ENCODE measurements at regions not wholly inside any gene's neighbourhood (a gene's known extent, or its start where the extent isn't known, plus 50 kb on each side); places are given as distances from the start of the nearest gene placed in this dataset.

GRCh38 chr2:176415937-176416499 is 146.8 kb downstream of the MTX2 start:
- Histone ChIP-seq H3K9me3 (ENCODE audit: control insufficient read depth, insufficient read depth, low read length) (no peaks in the 10 kb centered on the region), H3K27me3 (ENCODE audit: control insufficient read depth, insufficient read depth, low read length) (no peaks in the 10 kb centered on the region), H3K4me3 (ENCODE audit: low read depth, low read length) (no peak overlapping the region), H3K27ac (ENCODE audit: low read depth, low read length) (no peak overlapping the region)
- POLR2A ChIA-PET, result no interaction called here
- DNase-seq (ENCODE audit: low read depth, low spot score), result no peak
- CTCF ChIA-PET, result no interaction called here
- no peak for TF ChIP-seq CTCF (IDR thresholded peaks at IDR 0.05; ENCODE audit: low read depth, low read length)

- POLR2A ChIA-PET, result interaction anchor here (1.5 kb wide), 1 partner anchor 27 kb away, joined by 7 read pairs; no protein-coding TSS in a partner anchor
- CTCF ChIA-PET, result no interaction called here
- no peak for TF ChIP-seq CTCF (IDR thresholded peaks at IDR 0.05; ENCODE audit: low read depth, low read length)
- no peak for DNase-seq (ENCODE audit: low read depth, low spot score)
- Histone ChIP-seq H3K27me3 (ENCODE audit: control insufficient read depth, insufficient read depth, low read length) (no peaks in the 10 kb centered on the region), H3K27ac (ENCODE audit: low read depth, low read length) (peak overlapping the region; percentile 96), H3K9me3 (ENCODE audit: control insufficient read depth, insufficient read depth, low read length) (no peaks in the 10 kb centered on the region), H3K4me3 (ENCODE audit: low read depth, low read length) (no peak overlapping the region)
These were observed 149.5 kb downstream of the MTX2 start for GRCh38 chr2:176418768-176419167.

- H3K27ac ChIP-seq (ENCODE audit: low read depth, low read length), result peak overlapping the region; percentile 96
- no peaks in the 10 kb centered on the region for H3K27me3 ChIP-seq (ENCODE audit: control insufficient read depth, insufficient read depth, low read length)
- ChIA-PET POLR2A (interaction anchor here (1.5 kb wide), 1 partner anchor 27 kb away, joined by 7 read pairs; no protein-coding TSS in a partner anchor), CTCF (interaction anchor here (1.0 to 1.1 kb wide), 2 partner anchors 35 to 135 kb away, joined by 3 to 6 read pairs; no protein-coding TSS in a partner anchor)
- peak; percentile 57 for DNase-seq (ENCODE audit: low read depth, low spot score)
- H3K9me3 ChIP-seq (ENCODE audit: control insufficient read depth, insufficient read depth, low read length), result no peaks in the 10 kb centered on the region
- H3K4me3 ChIP-seq (ENCODE audit: low read depth, low read length), result no peak overlapping the region
- TF ChIP-seq CTCF (IDR thresholded peaks at IDR 0.05; ENCODE audit: low read depth, low read length), result no peak
These were observed 150.4 kb downstream of the MTX2 start for GRCh38 chr2:176419591-176420071.

GRCh38 chr2:176421297-176422050 is 152.2 kb downstream of the MTX2 start:
- POLR2A ChIA-PET, result no interaction called here
- no peaks in the 10 kb centered on the region for H3K9me3 ChIP-seq (ENCODE audit: control insufficient read depth, insufficient read depth, low read length)
- no peak overlapping the region for H3K4me3 ChIP-seq (ENCODE audit: low read depth, low read length)
- no peaks in the 10 kb centered on the region for H3K27me3 ChIP-seq (ENCODE audit: control insufficient read depth, insufficient read depth, low read length)
- no peak overlapping the region for H3K27ac ChIP-seq (ENCODE audit: low read depth, low read length)
- TF ChIP-seq CTCF (IDR thresholded peaks at IDR 0.05; ENCODE audit: low read depth, low read length), result no peak
- no peak for DNase-seq (ENCODE audit: low read depth, low spot score)
- CTCF ChIA-PET, result interaction anchor here (0.7 to 2.5 kb wide), 3 partner anchors 34 to 301 kb away, joined by 4 to 16 read pairs (median 5); no protein-coding TSS in a partner anchor

GRCh38 chr2:176423819-176424218 is 154.6 kb downstream of the MTX2 start:
- no peak overlapping the region for H3K27ac ChIP-seq (ENCODE audit: low read depth, low read length)
- CTCF ChIA-PET, result interaction anchor here (1.3 kb wide), 1 partner anchor 8 kb away, joined by 3 read pairs; no protein-coding TSS in a partner anchor
- no peaks in the 10 kb centered on the region for H3K27me3 ChIP-seq (ENCODE audit: control insufficient read depth, insufficient read depth, low read length)
- no peak overlapping the region for H3K4me3 ChIP-seq (ENCODE audit: low read depth, low read length)
- H3K9me3 ChIP-seq (ENCODE audit: control insufficient read depth, insufficient read depth, low read length), result no peaks in the 10 kb centered on the region; the same call in 1 of the 2 replicates
- TF ChIP-seq CTCF (IDR thresholded peaks at IDR 0.05; ENCODE audit: low read depth, low read length), result no peak
- no peak for DNase-seq (ENCODE audit: low read depth, low spot score)
- POLR2A ChIA-PET, result no interaction called here

All from AG04450 (cell line).